ENCODE measurements at regions not wholly inside any gene's neighbourhood (a gene's known extent, or its start where the extent isn't known, plus 50 kb on each side); places are given as distances from the start of the nearest gene placed in this dataset.

DNA sequence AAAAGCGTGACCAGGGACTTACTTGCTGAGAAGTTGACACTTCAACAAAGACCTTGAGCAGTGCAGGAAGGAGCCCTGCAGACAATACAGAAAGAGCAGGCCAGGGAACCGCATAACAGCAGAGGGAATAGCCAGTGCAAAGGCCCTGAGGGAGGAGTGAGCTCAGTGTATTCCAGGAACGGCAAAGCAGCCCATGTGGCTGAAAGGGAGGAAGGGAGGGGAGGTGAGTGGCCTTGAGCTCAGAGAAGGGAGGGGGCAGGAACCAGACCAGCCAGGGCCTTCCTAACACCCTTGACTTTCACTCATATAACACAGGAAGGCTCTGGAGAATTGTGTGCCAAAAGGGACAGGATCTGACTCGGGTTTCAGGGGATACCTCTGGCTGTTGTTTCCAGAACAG, 112.2 kb downstream of the BCOR start:
- no peak for DNase-seq (ENCODE audit: low read depth in 3 of 3, low spot score in 1 of 3)

DNA sequence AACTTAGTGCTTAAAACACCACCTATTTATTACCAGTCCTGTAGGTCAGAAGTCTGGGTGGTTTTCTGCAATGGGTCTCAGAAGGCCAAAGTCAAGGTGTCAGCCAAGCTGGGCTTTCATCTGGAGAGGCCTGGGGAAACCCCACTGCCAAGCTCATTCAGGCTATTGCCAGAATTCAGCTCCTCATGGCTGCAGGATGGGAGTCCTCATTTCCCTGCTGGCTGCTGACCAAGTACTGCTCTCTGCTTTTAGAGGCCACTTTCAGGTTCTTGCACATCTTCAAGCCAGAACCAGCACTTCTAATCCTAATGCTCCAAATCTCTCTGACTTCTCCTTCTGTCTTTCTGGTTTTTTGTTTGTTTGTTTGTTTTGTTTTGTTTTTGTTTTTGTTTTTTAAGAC, 109.3 kb downstream of the BCOR start:
- DNase-seq (ENCODE audit: low read depth in 3 of 3, low spot score in 1 of 3), result no peak

DNA sequence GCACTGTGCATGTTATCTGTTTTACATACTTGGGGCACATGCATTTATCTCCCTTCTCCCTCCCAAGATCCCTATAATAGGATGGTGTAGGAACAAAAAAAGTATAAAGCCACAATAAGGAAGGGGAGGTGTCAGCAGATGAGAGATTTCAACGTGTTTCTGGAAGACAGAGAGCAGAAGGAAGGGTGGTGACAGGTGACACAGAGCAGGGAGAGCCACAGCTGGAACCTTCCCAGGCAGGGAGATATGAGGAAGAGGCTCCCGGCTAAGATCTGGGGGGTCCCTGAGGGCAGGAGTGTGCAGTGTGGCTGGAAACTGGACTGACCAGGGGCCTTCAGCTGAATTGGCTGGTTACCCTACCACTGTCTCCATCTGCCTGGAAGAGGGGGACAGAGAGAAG, 107.4 kb downstream of the BCOR start:
- DNase-seq (ENCODE audit: low read depth in 3 of 3, low spot score in 1 of 3), result no peak

DNA sequence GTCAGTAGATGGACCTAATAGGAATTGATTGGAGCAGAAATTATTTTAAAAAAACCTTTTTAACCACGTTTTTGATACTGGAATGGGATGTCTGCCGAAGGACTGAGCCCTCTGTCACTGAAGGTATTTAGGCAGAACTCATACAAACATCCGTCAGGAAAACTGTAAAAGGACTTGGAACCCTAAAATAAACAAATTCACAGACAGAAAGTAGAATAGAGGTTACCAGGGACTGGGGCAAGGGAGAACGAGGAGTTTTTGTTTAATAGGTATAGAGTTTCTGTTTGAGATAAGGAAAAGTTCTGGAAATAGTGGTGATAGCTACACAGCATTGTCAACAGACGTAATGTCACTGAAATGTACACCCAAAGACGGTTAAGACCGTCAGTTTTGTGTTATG, 105.5 kb downstream of the BCOR start:
- DNase-seq (ENCODE audit: low read depth in 3 of 3, low spot score in 1 of 3), result no peak

DNA sequence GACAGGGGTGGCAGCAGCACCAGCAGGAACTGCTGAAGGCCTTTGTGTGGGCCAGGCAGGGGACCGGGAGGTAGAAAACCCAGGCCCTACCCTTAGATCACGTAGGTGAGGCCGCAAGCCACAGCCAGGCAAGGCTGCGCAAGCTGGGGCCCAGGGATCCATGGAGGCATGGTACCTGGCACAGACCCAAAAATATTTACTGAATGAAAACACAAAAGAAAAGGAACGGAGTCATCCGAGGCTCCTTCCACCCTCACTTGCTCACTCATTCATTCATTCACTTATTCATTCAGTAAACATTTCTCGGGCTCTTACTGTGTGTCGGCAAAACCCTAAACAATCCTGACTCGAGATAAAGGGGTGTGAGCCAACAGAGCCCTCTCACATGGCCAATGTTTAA, 102.3 kb downstream of the BCOR start:
- DNase-seq (ENCODE audit: low read depth in 3 of 3, low spot score in 1 of 3), result no peak

DNA sequence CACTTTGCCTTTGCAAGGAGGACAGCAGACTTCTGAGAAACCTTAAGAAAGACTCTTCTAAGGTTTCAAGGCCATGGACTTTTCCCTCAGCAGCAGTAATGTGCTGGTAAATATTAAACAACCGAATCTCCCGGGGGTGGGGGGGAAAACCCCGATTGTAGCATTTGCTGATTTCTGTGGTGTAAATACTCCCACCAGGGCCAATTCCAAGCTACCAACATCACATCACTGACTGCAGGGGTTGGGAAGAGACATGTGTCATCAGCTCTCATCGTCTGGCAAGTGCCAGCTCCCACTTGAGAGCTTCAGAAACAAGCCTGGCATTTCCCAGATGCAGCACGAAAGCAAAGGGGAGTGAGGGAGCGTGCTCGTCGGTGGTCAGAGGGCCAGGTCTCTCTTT, 101.2 kb downstream of the BCOR start:
- no peak for DNase-seq (ENCODE audit: low read depth in 3 of 3, low spot score in 1 of 3)

DNA sequence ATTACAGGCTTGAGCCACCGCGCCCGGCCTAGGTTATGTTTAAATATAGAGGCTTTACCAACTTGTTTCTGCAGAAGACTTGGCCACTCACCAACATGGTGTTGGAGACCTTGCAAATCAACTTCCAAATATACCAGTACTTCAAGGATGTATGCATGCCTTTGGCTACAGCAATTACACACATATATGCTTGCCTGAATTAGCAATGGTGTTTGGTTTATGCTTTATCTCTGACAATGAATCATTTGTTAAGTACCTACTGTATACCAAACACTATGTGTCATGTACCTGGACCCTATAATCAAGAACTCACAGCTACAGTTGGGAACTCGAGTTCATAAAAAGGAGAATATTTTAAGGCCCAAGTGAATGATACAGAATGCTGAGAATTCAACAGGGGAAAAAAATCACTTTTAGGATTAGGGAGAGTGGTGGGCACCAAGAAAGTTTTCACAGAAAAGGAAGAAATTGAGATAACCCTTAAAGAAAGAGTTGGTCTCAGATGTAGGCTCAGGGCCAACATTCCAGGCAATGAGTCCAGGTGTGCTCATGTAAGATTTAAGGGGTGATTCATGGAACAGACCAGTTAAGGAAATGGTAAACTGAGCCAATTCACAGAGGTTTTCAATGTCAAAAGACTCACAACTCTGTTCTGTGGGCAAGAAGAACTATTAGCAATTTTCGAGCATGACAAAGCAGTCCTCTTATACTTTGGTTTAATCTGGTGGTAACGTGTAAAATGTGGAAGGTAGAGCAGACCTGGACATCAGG, 98.9 kb downstream of the BCOR start:
- DNase-seq (ENCODE audit: low read depth in 3 of 3, low spot score in 1 of 3), result no peak
